ENCODE measurements at regions not wholly inside any gene's neighbourhood (a gene's known extent, or its start where the extent isn't known, plus 50 kb on each side); places are given as distances from the start of the nearest gene placed in this dataset.

DNA sequence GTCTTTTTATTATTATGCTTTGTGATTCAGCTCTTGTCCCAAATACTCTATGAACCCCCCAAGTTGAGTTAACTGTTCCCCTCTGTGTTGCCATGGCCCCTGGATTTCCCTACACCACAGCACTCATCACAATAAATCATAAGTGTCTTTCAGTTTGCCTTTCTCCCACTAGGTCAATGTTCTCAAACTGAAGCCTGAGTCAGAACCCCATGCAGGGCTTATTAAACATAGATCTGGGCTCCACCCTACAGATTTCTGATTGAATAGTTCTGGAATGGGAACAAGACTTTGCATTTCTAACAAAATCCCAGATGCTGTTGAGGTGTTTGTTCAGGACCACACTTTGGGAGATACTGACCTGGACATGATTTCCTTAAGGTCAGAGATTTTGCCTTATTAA, 199.4 kb downstream of the TBX5 start:
- TF ChIP-seq EZH2 (IDR thresholded peaks at IDR 0.05; ENCODE audit: low read length, unreplicated experiment) = no peak
- TF ChIP-seq, protein P1, sequence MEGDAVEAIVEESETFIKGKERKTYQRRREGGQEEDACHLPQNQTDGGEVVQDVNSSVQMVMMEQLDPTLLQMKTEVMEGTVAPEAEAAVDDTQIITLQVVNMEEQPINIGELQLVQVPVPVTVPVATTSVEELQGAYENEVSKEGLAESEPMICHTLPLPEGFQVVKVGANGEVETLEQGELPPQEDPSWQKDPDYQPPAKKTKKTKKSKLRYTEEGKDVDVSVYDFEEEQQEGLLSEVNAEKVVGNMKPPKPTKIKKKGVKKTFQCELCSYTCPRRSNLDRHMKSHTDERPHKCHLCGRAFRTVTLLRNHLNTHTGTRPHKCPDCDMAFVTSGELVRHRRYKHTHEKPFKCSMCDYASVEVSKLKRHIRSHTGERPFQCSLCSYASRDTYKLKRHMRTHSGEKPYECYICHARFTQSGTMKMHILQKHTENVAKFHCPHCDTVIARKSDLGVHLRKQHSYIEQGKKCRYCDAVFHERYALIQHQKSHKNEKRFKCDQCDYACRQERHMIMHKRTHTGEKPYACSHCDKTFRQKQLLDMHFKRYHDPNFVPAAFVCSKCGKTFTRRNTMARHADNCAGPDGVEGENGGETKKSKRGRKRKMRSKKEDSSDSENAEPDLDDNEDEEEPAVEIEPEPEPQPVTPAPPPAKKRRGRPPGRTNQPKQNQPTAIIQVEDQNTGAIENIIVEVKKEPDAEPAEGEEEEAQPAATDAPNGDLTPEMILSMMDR (conservative IDR thresholded peaks at IDR 0.05; ENCODE audit: low read depth, low read length) = no peak
